ENCODE measurements at regions not wholly inside any gene's neighbourhood (a gene's known extent, or its start where the extent isn't known, plus 50 kb on each side); places are given as distances from the start of the nearest gene placed in this dataset.

- TF ChIP-seq ZNF555 (tag by site-specific recombination; conservative IDR thresholded peaks at IDR 0.05), result no peak
- TF ChIP-seq ZNF623 (tag by site-specific recombination; IDR thresholded peaks at IDR 0.05), result no peak
- TF ChIP-seq REPIN1 (tag by site-specific recombination; IDR thresholded peaks at IDR 0.05; ENCODE audit: low read depth), result no peak
These were observed 314.8 kb downstream of the PCDH17 start (continued) for GRCh38 chr13:57946361-57946760.

- TF ChIP-seq HOXA7 (CRISPR knock-in tag; IDR thresholded peaks at IDR 0.05; ENCODE audit: borderline replicate concordance) (no peak), ZNF521 (tag by site-specific recombination; IDR thresholded peaks at IDR 0.05) (no peak), ZNF623 (tag by site-specific recombination; IDR thresholded peaks at IDR 0.05) (no peak), ZNF561 (tag by site-specific recombination; IDR thresholded peaks at IDR 0.05; ENCODE audit: borderline replicate concordance) (no peak), ZNF175 (tag by site-specific recombination; IDR thresholded peaks at IDR 0.05) (no peak), REPIN1 (tag by site-specific recombination; IDR thresholded peaks at IDR 0.05; ENCODE audit: low read depth) (no peak), ZNF223 (tag by site-specific recombination; IDR thresholded peaks at IDR 0.05) (no peak), ZNF624 (tag by site-specific recombination; IDR thresholded peaks at IDR 0.05) (no peak), HOXC10 (CRISPR knock-in tag; IDR thresholded peaks at IDR 0.05) (no peak), ZNF404 (tag by site-specific recombination; IDR thresholded peaks at IDR 0.05) (no peak), YY2 (tag by site-specific recombination; IDR thresholded peaks at IDR 0.05) (no peak), ZNF558 (tag by site-specific recombination; IDR thresholded peaks at IDR 0.05) (no peak), ZNF530 (tag by site-specific recombination; IDR thresholded peaks at IDR 0.05; ENCODE audit: low read depth) (no peak)
- Histone ChIP-seq H3K9me3 (ENCODE audit: control insufficient read depth, insufficient read depth, low read depth, low read length) (no peaks in the 10 kb centered on the region), H3K36me3 (ENCODE audit: control insufficient read depth in 2 of 2, insufficient read depth in 1 of 2, low read length in 2 of 2) (no peaks in the 10 kb centered on the region), H3K4me1 (ENCODE audit: control insufficient read depth, insufficient read depth, low read length) (no peaks in the 10 kb centered on the region), H3K27ac (ENCODE audit: extremely low read depth, low read depth, low read length) (no peak overlapping the region), H3K4me3 (ENCODE audit: low read depth, low read length) (no peak overlapping the region)
- ChIA-PET POLR2A (no interaction called here), CTCF (no interaction called here)
These were observed 317.3 kb downstream of the PCDH17 start for GRCh38 chr13:57948884-57949283.

GRCh38 chr13:57969951-57970350 is 338.4 kb downstream of the PCDH17 start:
- Histone ChIP-seq H3K27ac (ENCODE audit: extremely low read depth, low read depth, low read length) (no peak overlapping the region), H3K36me3 (ENCODE audit: control insufficient read depth in 2 of 2, insufficient read depth in 1 of 2, low read length in 2 of 2) (no peaks in the 10 kb centered on the region), H3K4me3 (ENCODE audit: low read depth, low read length) (no peak overlapping the region), H3K4me1 (ENCODE audit: control insufficient read depth, insufficient read depth, low read length) (no peaks in the 10 kb centered on the region), H3K9me3 (ENCODE audit: control insufficient read depth, insufficient read depth, low read depth, low read length) (no peaks in the 10 kb centered on the region)
- POLR2A ChIA-PET, result no interaction called here
- CTCF ChIA-PET, result no interaction called here
- no peak for TF ChIP-seq KLF9 (tag by site-specific recombination; IDR thresholded peaks at IDR 0.05; ENCODE audit: low read depth)
- no peak for TF ChIP-seq ZNF292 (tag by site-specific recombination; IDR thresholded peaks at IDR 0.05; ENCODE audit: borderline replicate concordance, low read depth)
- TF ChIP-seq ELK4 (IDR thresholded peaks at IDR 0.05; ENCODE audit: borderline replicate concordance, low read depth, low read length), result no peak
- TF ChIP-seq ZNF350 (tag by site-specific recombination; IDR thresholded peaks at IDR 0.05), result no peak
- TF ChIP-seq SP2 (tag by site-specific recombination; IDR thresholded peaks at IDR 0.05), result no peak
- no peak for TF ChIP-seq ZBTB10 (tag by site-specific recombination; IDR thresholded peaks at IDR 0.05)
- no peak for TF ChIP-seq ZNF416 (tag by site-specific recombination; IDR thresholded peaks at IDR 0.05)
- no peak for TF ChIP-seq HIC1 (tag by site-specific recombination; IDR thresholded peaks at IDR 0.05)
- TF ChIP-seq BCL11A (tag by site-specific recombination; IDR thresholded peaks at IDR 0.05; ENCODE audit: low read depth), result no peak

Data from HEK293 (cell line).